ENCODE measurements at regions not wholly inside any gene's neighbourhood (a gene's known extent, or its start where the extent isn't known, plus 50 kb on each side); places are given as distances from the start of the nearest gene placed in this dataset.
A peak's percentile ranks its signal among the peaks of the same experiment; 100 is the strongest.

- Histone ChIP-seq H3K4me1 (peaks cover 37 to 72% (median 62%) of the 10 kb centered on the region in 10 experiments), H3K27me3 (no peaks in the 10 kb centered on the region), H3K4me2 (peak overlapping the region in 3 of 11 experiments; percentile 56 to 96 (median 94); a peak in 4 of 22 replicates), H3K27ac (peak overlapping the region in 2 of 11 experiments; percentile 46 to 65; a peak in 2 of 22 replicates), H4K20me1 (peaks cover 0 to 74% (median 58%) of the 10 kb centered on the region in 11 experiments; a peak in 20 of 22 replicates), H3K9ac (no peak overlapping the region), H3K4me3 (no peak overlapping the region), H3K36me3 (peaks cover 6 to 35% (median 21%) of the 10 kb centered on the region in 11 experiments; a peak in 20 of 22 replicates), H3K9me3 (replicated peaks in 1 of 11) (peaks cover 3 to 26% (median 16%) of the 10 kb centered on the region in 11 experiments; a peak in 15 of 22 replicates)
- no peak for TF ChIP-seq Cebpa-rat (IDR thresholded peaks at IDR 0.05)
Measured at GRCh38 chr1:201701831-201702230, 127.1 kb upstream of the IPO9 start.

- Histone ChIP-seq H3K27ac (peak overlapping the region in 4 of 11 experiments; percentile 35 to 65 (median 44); a peak in 6 of 22 replicates), H3K9me3 (replicated peaks in 1 of 11) (peaks cover 3 to 23% (median 16%) of the 10 kb centered on the region in 11 experiments; a peak in 15 of 22 replicates), H3K27me3 (no peaks in the 10 kb centered on the region), H3K4me2 (peak overlapping the region; percentile 50 to 96 (median 92); a peak in 20 of 22 replicates), H3K9ac (peak overlapping the region in 5 of 11 experiments; percentile 7 to 62 (median 51); a peak in 5 of 22 replicates), H3K36me3 (peaks cover 2 to 31% (median 14%) of the 10 kb centered on the region in 11 experiments; a peak in 19 of 22 replicates), H4K20me1 (peaks cover 0 to 74% (median 59%) of the 10 kb centered on the region in 11 experiments; a peak in 19 of 22 replicates), H3K4me1 (peaks cover 46 to 73% (median 64%) of the 10 kb centered on the region in 10 experiments), H3K4me3 (no peak overlapping the region)
- TF ChIP-seq Cebpa-rat (IDR thresholded peaks at IDR 0.05): no peak
Measured at GRCh38 chr1:201702936-201703335, 126.0 kb upstream of the IPO9 start.

GRCh38 chr1:201703621-201704438 lies 125.1 kb upstream of the IPO9 start:
- Histone ChIP-seq H3K4me3 (no peak overlapping the region), H3K36me3 (peaks cover 0 to 22% (median 5%) of the 10 kb centered on the region in 11 experiments; a peak in 13 of 22 replicates), H3K4me1 (peaks cover 50 to 73% (median 68%) of the 10 kb centered on the region in 10 experiments), H3K4me2 (peak overlapping the region; percentile 50 to 96 (median 92)), H3K9ac (peak overlapping the region in 8 of 11 experiments; percentile 5 to 62 (median 36); a peak in 13 of 22 replicates), H3K27me3 (no peaks in the 10 kb centered on the region), H3K27ac (peak overlapping the region in 6 of 11 experiments; percentile 4 to 65 (median 38); a peak in 11 of 22 replicates), H3K9me3 (replicated peaks in 1 of 11) (peaks cover 3 to 18% (median 11%) of the 10 kb centered on the region in 11 experiments; a peak in 14 of 22 replicates), H4K20me1 (peaks cover 0 to 74% (median 65%) of the 10 kb centered on the region in 11 experiments; a peak in 19 of 22 replicates)
- TF ChIP-seq Cebpa-rat (IDR thresholded peaks at IDR 0.05): no peak

- TF ChIP-seq Cebpa-rat (IDR thresholded peaks at IDR 0.05): no peak
- Histone ChIP-seq H3K9ac (peak overlapping the region in 1 of 11 experiments; percentile 20; a peak in 1 of 22 replicates), H3K4me2 (peak overlapping the region; percentile 35 to 96 (median 93); a peak in 19 of 22 replicates), H3K9me3 (replicated peaks in 1 of 11) (peaks cover 3 to 18% (median 10%) of the 10 kb centered on the region in 11 experiments; a peak in 14 of 22 replicates), H3K4me3 (no peak overlapping the region), H3K36me3 (peaks cover 0 to 21% (median 5%) of the 10 kb centered on the region in 11 experiments; a peak in 6 of 22 replicates), H3K27me3 (no peaks in the 10 kb centered on the region), H3K27ac (peak overlapping the region in 3 of 11 experiments; percentile 8 to 51 (median 40); a peak in 1 of 22 replicates), H4K20me1 (peaks cover 0 to 79% (median 71%) of the 10 kb centered on the region in 11 experiments; a peak in 19 of 22 replicates), H3K4me1 (peaks cover 54 to 79% (median 74%) of the 10 kb centered on the region in 10 experiments)
Measured at GRCh38 chr1:201704439-201704792, 124.5 kb upstream of the IPO9 start.

GRCh38 chr1:201705389-201705788 lies 123.6 kb upstream of the IPO9 start:
- peaks cover 64 to 89% (median 84%) of the 10 kb centered on the region in 10 experiments for H3K4me1 ChIP-seq
- H3K4me2 ChIP-seq: peak overlapping the region; percentile 35 to 96 (median 93); a peak in 18 of 22 replicates
- H3K27ac ChIP-seq: peak overlapping the region in 5 of 11 experiments; percentile 2 to 78 (median 33); a peak in 6 of 22 replicates
- no peak for TF ChIP-seq Cebpa-rat (IDR thresholded peaks at IDR 0.05)
- H3K36me3 ChIP-seq: peaks cover 0 to 27% (median 5%) of the 10 kb centered on the region in 11 experiments; a peak in 6 of 22 replicates
- no peaks in the 10 kb centered on the region for H3K27me3 ChIP-seq
- peaks cover 0 to 81% (median 75%) of the 10 kb centered on the region in 11 experiments; a peak in 19 of 22 replicates for H4K20me1 ChIP-seq
- H3K9me3 ChIP-seq (replicated peaks in 1 of 11): peaks cover 3 to 12% (median 9%) of the 10 kb centered on the region in 11 experiments; a peak in 14 of 22 replicates
- H3K4me3 ChIP-seq: no peak overlapping the region
- H3K9ac ChIP-seq: peak overlapping the region in 8 of 11 experiments; percentile 6 to 42 (median 26); a peak in 8 of 22 replicates

- Histone ChIP-seq H4K20me1 (peaks cover 0 to 88% (median 79%) of the 10 kb centered on the region in 11 experiments; a peak in 19 of 22 replicates), H3K27ac (peak overlapping the region in 6 of 11 experiments; percentile 2 to 78 (median 20); a peak in 6 of 22 replicates), H3K36me3 (peaks cover 0 to 29% (median 5%) of the 10 kb centered on the region in 11 experiments; a peak in 6 of 22 replicates), H3K9ac (0 out of 22 replicates have a peak overlapping the region, but pooled peaks of 4 of the 11 experiments have one; percentile 2 to 26 (median 14)), H3K4me3 (no peak overlapping the region), H3K4me1 (peaks cover 71 to 96% (median 91%) of the 10 kb centered on the region in 10 experiments), H3K4me2 (peak overlapping the region; percentile 35 to 96 (median 93)), H3K9me3 (replicated peaks in 1 of 11) (peaks cover 3 to 9% (median 8%) of the 10 kb centered on the region in 11 experiments; a peak in 14 of 22 replicates), H3K27me3 (no peaks in the 10 kb centered on the region)
- no peak for TF ChIP-seq Cebpa-rat (IDR thresholded peaks at IDR 0.05)
Measured at GRCh38 chr1:201706109-201706508, 122.8 kb upstream of the IPO9 start.

GRCh38 chr1:201707027-201707426 lies 121.9 kb upstream of the IPO9 start:
- Histone ChIP-seq H3K27ac (peak overlapping the region in 5 of 11 experiments; percentile 2 to 78 (median 24); a peak in 7 of 22 replicates), H3K36me3 (peaks cover 0 to 24% (median 5%) of the 10 kb centered on the region in 11 experiments; a peak in 4 of 22 replicates), H3K4me1 (peaks cover 81 to 100% (median 100%) of the 10 kb centered on the region in 10 experiments), H3K27me3 (no peaks in the 10 kb centered on the region), H3K4me2 (peak overlapping the region in 10 of 11 experiments; percentile 35 to 96 (median 93); a peak in 20 of 22 replicates), H3K9me3 (replicated peaks in 1 of 11) (peaks cover 0 to under 1% (median 0%) of the 10 kb centered on the region in 11 experiments; a peak in 3 of 22 replicates), H3K9ac (no peak overlapping the region), H4K20me1 (peaks cover 0 to 87% (median 73%) of the 10 kb centered on the region in 11 experiments; a peak in 19 of 22 replicates), H3K4me3 (no peak overlapping the region)
- no peak for TF ChIP-seq Cebpa-rat (IDR thresholded peaks at IDR 0.05)

- H3K4me1 ChIP-seq: peaks cover 87 to 100% (median 100%) of the 10 kb centered on the region in 10 experiments
Measured at GRCh38 chr1:201707656-201708055, 121.3 kb upstream of the IPO9 start.

More at GRCh38 chr1:201707656-201708055, 121.3 kb upstream of the IPO9 start:
- TF ChIP-seq Cebpa-rat (IDR thresholded peaks at IDR 0.05): no peak
- peaks cover 0 to 81% (median 67%) of the 10 kb centered on the region in 11 experiments; a peak in 19 of 22 replicates for H4K20me1 ChIP-seq
- no peak overlapping the region for H3K4me3 ChIP-seq
- peaks cover 0 to 28% (median 5%) of the 10 kb centered on the region in 11 experiments; a peak in 13 of 22 replicates for H3K36me3 ChIP-seq
- no peaks in the 10 kb centered on the region for H3K9me3 ChIP-seq (replicated peaks in 1 of 11)
- no peak overlapping the region for H3K9ac ChIP-seq
- peak overlapping the region in 3 of 11 experiments; percentile 24 to 78 (median 51); a peak in 4 of 22 replicates for H3K27ac ChIP-seq
- H3K4me2 ChIP-seq: peak overlapping the region; percentile 3 to 96 (median 93); a peak in 20 of 22 replicates
- H3K27me3 ChIP-seq: no peaks in the 10 kb centered on the region

Measured in BLaER1 treated with 17β-estradiol and CSF1 and Interleukin-3, amounts not matched to agents 10 nM and 100 nM (cell line).